Stimulated activated naive CD8-positive, alpha-beta T cell treated with anti-CD3 and anti-CD28 coated beads, Interleukin-15, Interleukin-2, amounts not matched to agents 100 ng/mL and 50 ng/mL, for 24 hours (primary cell): ENCODE measurements at regions not wholly inside any gene's neighbourhood (a gene's known extent, or its start where the extent isn't known, plus 50 kb on each side); places are given as distances from the start of the nearest gene placed in this dataset.
"Not testable (repeated sequence)": the region's sequence is repeated elsewhere in the genome, so short reads cannot be mapped to it uniquely, and the experiment has no call there.

Experiments used
- H3K27ac Mint-ChIP-seq: one replicate; pipeline ENCODE4 v1.8.0; 2021; ENCODE audit warnings: mild to moderate bottlenecking, mixed read lengths
- H3K27me3 Mint-ChIP-seq: one replicate; pipeline ENCODE4 v1.8.0; 2021; ENCODE audit warnings: mixed read lengths
- H3K36me3 Mint-ChIP-seq: one replicate; pipeline ENCODE4 v1.8.0; 2021; ENCODE audit warnings: low read depth, mixed read lengths
- H3K4me1 Mint-ChIP-seq: one replicate; pipeline ENCODE4 v1.8.0; 2021; ENCODE audit warnings: low read depth, mixed read lengths
- H3K4me3 Mint-ChIP-seq: one replicate; pipeline ENCODE4 v1.8.0; 2021; ENCODE audit warnings: mild to moderate bottlenecking, mixed read lengths
- H3K9me3 Mint-ChIP-seq: one replicate; pipeline ENCODE4 v1.8.0; 2021; ENCODE audit warnings: mixed read lengths

DNA sequence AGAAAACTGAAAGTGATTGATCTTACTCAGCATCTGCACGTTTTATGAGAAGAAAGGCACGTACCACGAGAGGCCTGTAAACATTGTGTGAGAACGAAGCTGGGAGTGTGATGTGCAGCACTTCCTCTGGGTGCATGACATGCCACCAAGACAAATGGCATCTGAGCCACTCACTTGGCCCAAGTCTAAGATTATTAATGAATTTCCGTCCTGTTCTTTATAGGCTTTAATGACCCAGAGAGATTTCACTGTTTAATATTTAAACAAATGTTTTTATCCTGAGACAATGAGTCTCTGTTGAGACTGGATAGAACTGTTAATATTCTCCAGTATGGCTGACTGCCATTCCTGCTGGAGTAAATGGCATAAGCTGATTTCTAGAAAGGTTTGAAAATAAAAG is 172.6 kb upstream of the PHACTR1 start:
- Mint-ChIP-seq H3K9me3 (peaks cover 4% of the 10 kb centered on the region), H3K27me3 (peaks cover 15% of the 10 kb centered on the region), H3K4me3 (no peak overlapping the region), H3K4me1 (no peaks in the 10 kb centered on the region), H3K27ac (no peak overlapping the region), H3K36me3 (no peaks in the 10 kb centered on the region)

DNA sequence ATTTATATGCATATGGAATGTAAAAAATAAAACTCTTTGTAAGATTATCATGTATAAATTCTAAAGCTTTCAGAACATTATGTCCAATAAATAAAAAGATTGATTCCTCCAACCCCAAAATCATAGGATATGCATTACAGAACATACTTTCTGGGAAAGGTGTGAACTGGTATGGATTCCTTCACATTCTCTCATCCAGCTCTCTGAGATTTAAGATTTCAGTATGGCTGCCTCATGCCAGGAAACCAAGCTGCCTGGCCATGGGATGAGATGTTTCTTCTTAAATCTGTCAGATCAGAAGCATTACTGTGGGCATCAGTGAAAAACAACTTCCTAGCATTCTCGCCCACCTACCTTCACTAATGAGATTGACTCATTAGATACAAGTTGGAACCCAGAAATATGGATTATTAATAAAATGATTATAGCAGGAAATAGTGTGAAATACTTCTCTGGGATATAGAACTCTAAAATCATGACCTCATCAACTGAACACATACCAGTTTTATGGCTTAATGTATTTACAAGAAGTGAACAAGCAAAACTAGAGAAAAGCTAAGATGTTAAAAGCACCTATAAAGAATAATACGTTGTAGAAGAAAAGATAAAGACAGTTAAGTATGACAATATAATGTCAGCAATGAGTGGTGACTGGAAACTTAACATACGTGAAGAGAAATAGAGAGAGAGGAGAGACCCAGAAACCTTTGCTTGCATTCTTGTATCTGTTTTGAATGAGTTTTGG is 171.6 kb upstream of the PHACTR1 start:
- H3K27me3 Mint-ChIP-seq: peaks cover 11% of the 10 kb centered on the region
- H3K4me3 Mint-ChIP-seq: no peak overlapping the region
- H3K9me3 Mint-ChIP-seq: peaks cover 4% of the 10 kb centered on the region
- no peak overlapping the region for H3K27ac Mint-ChIP-seq
- no peaks in the 10 kb centered on the region for H3K36me3 Mint-ChIP-seq
- no peaks in the 10 kb centered on the region for H3K4me1 Mint-ChIP-seq

DNA sequence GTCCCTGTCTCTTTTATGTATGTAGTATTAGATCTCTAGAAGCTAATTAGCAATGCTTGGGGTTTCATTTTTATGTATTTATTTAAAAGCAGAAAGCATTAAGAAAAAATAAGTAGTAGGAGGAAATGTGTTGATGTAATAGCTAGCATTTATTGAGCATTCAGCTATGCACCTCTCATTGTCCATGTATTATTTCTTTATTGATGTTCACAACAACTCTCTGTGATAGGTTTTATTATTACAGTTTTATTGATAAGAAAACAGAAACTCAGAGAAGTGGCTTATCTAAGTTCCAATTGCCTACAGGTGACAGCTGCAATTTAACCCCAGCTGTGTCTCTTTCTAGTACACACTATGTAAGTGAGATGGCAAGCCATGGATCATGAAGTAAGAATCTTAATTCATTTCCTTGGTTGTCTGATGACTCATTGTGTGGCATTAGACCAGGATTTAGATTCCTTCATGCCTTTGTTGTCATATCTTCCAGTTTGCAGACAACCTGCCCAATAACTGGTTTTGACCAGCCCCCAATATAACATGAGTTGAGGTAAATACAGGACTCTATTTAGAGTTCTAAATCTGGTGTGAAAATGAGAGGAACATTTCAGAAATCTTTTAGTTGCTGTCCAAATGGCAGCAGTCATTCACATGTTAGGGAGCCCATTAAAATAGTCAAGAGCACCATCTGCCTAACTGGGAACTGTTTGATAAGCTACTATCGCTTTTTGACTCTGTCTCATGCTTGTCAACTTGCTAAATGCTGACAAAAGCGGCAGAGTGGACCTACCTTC is 170.8 kb upstream of the PHACTR1 start:
- Mint-ChIP-seq H3K4me3 (no peak overlapping the region), H3K27me3 (peaks cover 11% of the 10 kb centered on the region), H3K4me1 (no peaks in the 10 kb centered on the region), H3K9me3 (peaks cover 4% of the 10 kb centered on the region), H3K27ac (no peak overlapping the region), H3K36me3 (no peaks in the 10 kb centered on the region)

DNA sequence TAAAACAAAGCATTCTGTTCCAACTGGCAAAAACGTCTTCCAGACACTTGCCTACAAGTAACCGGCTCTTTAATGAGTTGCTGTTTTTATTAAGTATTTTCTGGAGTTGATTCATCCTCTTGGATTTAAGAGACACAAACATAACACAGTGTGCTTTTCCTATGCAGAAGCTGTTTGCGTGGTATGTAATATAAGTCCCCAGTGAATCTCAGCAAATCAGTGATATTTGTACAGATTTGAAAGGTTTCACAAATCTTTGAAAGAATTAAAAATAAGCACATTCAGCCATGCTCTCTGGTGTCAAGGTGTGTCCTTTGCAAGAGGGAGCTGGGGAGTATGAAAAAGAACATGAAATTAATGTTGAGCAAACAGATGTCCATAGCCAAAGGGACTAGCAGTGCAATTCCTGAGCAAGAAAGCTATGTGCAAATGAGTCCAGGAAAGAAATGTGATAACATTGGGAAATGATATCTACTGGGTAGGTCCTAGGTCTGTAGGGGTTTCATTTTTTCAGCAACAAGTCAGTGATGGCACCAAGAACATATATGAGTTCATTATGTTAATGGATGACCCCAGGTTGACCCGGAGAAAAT is 170.1 kb upstream of the PHACTR1 start:
- H3K27me3 Mint-ChIP-seq: peaks cover 11% of the 10 kb centered on the region
- peaks cover 4% of the 10 kb centered on the region for H3K9me3 Mint-ChIP-seq
- H3K36me3 Mint-ChIP-seq: no peaks in the 10 kb centered on the region
- no peak overlapping the region for H3K4me3 Mint-ChIP-seq
- no peaks in the 10 kb centered on the region for H3K4me1 Mint-ChIP-seq
- no peak overlapping the region for H3K27ac Mint-ChIP-seq

DNA sequence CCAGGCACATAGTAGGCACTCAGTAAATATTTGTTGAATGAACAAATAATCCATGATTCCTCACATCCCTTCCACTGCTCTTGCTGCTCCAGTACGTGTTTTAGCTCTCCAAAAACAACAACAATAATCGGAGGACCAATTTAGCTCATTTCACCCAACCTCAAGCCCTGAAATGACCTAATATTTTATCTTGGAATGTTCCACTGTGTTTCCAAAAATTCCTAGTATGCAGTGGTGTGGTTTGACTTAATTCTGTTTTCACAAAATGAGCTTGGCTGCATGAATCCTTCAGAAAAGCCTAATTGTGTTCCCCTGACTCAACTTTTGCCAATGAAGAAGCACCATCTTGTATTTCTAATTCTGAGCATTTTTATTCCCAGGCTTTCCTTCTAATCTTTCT is 168.0 kb upstream of the PHACTR1 start:
- Mint-ChIP-seq H3K27me3 (peaks cover 11% of the 10 kb centered on the region), H3K27ac (no peak overlapping the region), H3K9me3 (no peaks in the 10 kb centered on the region), H3K4me1 (no peaks in the 10 kb centered on the region), H3K36me3 (no peaks in the 10 kb centered on the region), H3K4me3 (no peak overlapping the region)

DNA sequence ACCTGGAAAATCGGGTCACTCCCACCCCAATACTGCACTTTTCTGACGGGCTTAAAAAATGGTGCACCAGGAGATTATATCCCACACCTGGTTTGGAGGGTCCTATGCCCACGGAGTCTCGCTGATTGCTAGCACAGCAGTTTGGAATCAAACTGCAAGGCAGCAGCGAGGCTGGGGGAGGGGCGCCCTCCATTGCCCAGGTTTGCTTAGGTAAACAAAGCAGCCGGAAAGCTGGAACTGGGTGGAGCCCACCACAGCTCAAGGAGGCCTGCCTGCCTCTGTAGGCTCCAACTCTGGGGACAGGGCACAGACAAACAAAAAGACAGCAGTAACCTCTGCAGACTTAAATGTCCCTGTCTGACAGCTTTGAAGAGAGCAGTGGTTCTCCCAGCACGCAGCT is 167.1 kb upstream of the PHACTR1 start:
- not testable (repeated sequence) for H3K4me3 Mint-ChIP-seq, H3K36me3 Mint-ChIP-seq, H3K27ac Mint-ChIP-seq, H3K4me1 Mint-ChIP-seq, H3K9me3 Mint-ChIP-seq
- peaks cover 11% of the 10 kb centered on the region for H3K27me3 Mint-ChIP-seq

DNA sequence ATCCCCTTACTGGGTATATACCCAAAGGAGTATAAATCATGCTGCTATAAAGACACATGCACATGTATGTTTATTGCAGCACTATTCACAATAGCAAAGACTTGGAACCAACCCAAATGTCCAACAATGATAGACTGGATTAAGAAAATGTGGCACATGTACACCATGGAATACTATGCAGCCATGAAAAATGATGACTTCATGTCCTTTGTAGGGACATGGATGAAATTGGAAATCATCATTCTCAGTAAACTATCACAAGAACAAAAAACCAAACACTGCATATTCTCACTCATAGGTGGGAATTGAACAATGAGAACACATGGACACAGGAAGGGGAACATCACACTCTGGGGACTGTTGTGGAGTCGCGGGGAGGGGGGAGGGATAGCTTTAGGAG is 161.7 kb upstream of the PHACTR1 start:
- not testable (repeated sequence) for H3K27me3 Mint-ChIP-seq, H3K9me3 Mint-ChIP-seq, H3K4me3 Mint-ChIP-seq, H3K4me1 Mint-ChIP-seq, H3K27ac Mint-ChIP-seq, H3K36me3 Mint-ChIP-seq

DNA sequence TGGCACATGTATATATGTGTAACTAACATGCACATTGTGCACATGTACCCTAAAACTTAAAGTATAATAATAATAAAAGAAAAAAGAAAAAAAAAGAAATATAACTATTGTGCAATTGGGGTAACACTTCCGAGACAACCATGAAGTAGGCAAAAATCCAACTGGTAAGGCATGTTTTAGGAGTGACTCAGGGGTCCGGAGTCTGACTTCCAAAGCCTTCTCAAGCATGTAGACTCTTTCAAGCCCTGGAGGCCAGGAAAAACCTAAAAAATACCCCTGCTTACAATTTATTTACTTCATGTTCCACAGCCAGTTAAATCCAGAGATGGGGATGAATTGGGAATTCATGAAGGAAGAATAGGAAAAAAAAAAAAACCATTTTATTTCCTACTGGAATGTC is 161.3 kb upstream of the PHACTR1 start:
- peaks cover under 1% of the 10 kb centered on the region for H3K27me3 Mint-ChIP-seq
- H3K36me3 Mint-ChIP-seq: no peaks in the 10 kb centered on the region
- no peak overlapping the region for H3K4me3 Mint-ChIP-seq
- no peak overlapping the region for H3K27ac Mint-ChIP-seq
- no peaks in the 10 kb centered on the region for H3K4me1 Mint-ChIP-seq
- H3K9me3 Mint-ChIP-seq: no peaks in the 10 kb centered on the region

DNA sequence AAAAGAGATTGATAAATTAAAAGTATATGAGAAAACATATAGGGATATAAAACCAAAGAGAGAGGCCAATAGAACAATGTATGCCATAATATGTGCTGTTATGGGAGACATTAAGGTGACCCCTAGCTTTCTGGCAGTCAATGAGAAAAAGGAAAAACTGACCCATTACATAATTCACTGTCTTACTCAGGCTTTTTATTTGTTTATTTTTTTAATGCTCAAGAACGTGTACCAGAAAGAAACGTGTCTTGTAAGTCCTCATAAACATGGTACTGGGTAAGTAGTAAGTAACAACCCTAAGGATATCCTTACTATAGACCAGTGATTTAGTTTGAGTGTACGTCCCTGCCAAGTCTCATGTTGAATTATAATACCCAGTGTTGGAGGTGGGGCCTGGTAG is 160.8 kb upstream of the PHACTR1 start:
- H3K9me3 Mint-ChIP-seq: peaks cover 5% of the 10 kb centered on the region
- H3K4me1 Mint-ChIP-seq: no peaks in the 10 kb centered on the region
- peaks cover 6% of the 10 kb centered on the region for H3K27me3 Mint-ChIP-seq
- H3K36me3 Mint-ChIP-seq: no peaks in the 10 kb centered on the region
- H3K27ac Mint-ChIP-seq: no peak overlapping the region
- no peak overlapping the region for H3K4me3 Mint-ChIP-seq

DNA sequence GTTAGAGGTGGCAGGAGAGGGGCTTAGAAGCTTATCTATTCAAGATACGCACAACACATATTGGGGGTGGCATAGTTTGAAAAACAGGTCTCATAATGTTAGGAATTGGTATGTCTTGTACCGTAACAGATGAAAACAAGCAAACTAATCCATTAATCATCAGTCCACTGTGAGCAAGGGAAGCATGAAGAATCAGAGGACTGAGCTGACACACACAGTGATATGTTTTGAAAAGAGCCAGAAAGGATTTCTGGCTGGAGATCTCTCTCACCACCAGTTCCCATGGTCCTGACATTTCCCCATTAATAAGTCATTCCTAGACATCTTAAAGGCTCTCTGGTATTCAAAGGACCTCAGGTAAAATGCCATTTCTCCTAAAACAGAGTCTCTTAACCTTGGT is 158.8 kb upstream of the PHACTR1 start:
- Mint-ChIP-seq H3K4me3 (no peak overlapping the region), H3K4me1 (no peaks in the 10 kb centered on the region), H3K27ac (no peak overlapping the region), H3K9me3 (peaks cover 11% of the 10 kb centered on the region), H3K36me3 (no peaks in the 10 kb centered on the region), H3K27me3 (peaks cover 20% of the 10 kb centered on the region)

DNA sequence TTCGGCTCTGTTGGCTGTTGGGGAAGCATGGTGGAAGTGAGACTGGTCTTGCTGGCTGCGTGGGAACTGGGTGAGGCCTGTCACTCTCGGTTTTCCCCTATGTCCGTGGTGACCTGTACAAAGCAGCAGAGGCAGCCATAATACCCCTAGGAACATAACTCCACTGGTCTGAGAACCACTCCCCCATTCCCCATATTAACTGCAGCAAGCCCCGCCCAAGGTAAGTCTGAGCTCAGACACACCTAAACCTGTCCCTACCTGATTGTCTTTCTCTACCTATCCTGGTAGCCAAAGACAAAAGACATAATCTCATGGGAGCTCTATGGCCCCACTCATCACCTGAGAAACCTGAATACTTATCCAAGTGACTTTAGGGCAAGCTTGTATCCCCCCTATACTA is 156.3 kb upstream of the PHACTR1 start:
- Mint-ChIP-seq H3K4me3 (no peak overlapping the region), H3K27me3 (peaks cover 32% of the 10 kb centered on the region), H3K9me3 (peaks cover 11% of the 10 kb centered on the region), H3K27ac (no peak overlapping the region), H3K36me3 (no peaks in the 10 kb centered on the region), H3K4me1 (no peaks in the 10 kb centered on the region)

DNA sequence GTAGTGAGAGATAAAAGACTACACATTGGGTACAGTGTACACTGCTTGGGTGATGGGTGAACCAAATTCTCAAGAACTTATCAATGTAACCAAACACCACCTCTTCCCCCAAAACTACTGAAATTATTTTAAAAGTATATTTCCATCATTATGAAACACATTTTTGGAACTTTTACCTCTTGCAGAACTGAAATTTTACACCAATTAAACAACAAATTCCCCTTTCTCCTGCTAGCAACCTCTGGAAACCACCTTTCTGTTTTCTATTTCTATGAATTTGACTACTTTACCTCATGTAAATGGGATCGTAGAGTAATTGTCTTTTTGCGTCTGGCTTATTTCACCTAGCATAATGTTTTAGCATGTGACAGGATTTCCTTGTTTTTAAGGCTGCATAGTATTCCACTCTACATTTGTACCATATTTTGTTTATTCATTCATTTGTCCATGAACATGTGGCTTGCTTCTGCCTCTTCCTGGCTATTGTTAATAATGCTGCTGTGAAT is 149.9 kb upstream of the PHACTR1 start:
- peaks cover 2% of the 10 kb centered on the region for H3K9me3 Mint-ChIP-seq
- H3K4me1 Mint-ChIP-seq: no peaks in the 10 kb centered on the region
- H3K27ac Mint-ChIP-seq: no peak overlapping the region
- no peak overlapping the region for H3K4me3 Mint-ChIP-seq
- H3K27me3 Mint-ChIP-seq: peaks cover 18% of the 10 kb centered on the region
- H3K36me3 Mint-ChIP-seq: no peaks in the 10 kb centered on the region

DNA sequence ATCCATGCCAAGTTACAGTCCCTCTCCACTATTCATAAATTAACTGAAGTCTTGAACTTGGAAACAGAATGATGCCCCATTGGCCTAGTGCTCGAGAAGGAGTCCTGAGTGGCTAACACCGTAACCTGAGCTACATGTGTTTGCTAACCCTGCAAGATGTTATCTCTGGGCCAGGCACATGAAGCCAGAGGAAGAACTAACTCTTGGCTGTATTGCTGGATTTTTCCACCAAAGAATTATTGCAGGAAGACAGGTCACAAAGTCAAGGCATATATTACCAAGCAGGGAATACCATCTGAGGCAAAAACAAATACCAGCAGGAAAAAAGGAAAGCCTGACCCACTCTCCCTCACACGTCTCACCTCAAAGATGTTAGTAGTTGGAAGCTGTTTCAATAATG is 148.9 kb upstream of the PHACTR1 start:
- H3K4me1 Mint-ChIP-seq: no peaks in the 10 kb centered on the region
- H3K4me3 Mint-ChIP-seq: no peak overlapping the region
- H3K36me3 Mint-ChIP-seq: no peaks in the 10 kb centered on the region
- peaks cover 14% of the 10 kb centered on the region for H3K27me3 Mint-ChIP-seq
- H3K9me3 Mint-ChIP-seq: no peaks in the 10 kb centered on the region
- H3K27ac Mint-ChIP-seq: no peak overlapping the region

DNA sequence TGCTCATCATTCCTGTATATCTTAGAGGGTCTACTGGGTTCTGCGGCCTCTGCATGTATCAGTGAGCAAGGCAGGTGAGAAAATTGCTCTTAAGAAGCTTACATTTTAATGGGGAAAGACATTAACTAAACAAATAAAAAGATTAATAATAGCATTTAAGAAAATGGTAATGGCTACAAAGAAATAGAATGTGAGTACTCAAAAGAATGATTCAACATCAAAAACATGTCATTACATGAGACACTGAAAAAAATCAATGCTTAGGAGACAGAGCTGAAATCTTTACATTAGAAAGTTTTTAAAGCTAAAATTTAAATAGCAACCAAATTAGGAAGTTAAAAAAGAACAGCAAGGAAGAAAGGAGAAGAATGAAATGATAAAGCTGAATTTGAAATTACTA is 146.9 kb upstream of the PHACTR1 start:
- H3K27ac Mint-ChIP-seq: no peak overlapping the region
- no peaks in the 10 kb centered on the region for H3K36me3 Mint-ChIP-seq
- no peaks in the 10 kb centered on the region for H3K4me1 Mint-ChIP-seq
- no peak overlapping the region for H3K4me3 Mint-ChIP-seq
- no peaks in the 10 kb centered on the region for H3K27me3 Mint-ChIP-seq
- no peaks in the 10 kb centered on the region for H3K9me3 Mint-ChIP-seq

DNA sequence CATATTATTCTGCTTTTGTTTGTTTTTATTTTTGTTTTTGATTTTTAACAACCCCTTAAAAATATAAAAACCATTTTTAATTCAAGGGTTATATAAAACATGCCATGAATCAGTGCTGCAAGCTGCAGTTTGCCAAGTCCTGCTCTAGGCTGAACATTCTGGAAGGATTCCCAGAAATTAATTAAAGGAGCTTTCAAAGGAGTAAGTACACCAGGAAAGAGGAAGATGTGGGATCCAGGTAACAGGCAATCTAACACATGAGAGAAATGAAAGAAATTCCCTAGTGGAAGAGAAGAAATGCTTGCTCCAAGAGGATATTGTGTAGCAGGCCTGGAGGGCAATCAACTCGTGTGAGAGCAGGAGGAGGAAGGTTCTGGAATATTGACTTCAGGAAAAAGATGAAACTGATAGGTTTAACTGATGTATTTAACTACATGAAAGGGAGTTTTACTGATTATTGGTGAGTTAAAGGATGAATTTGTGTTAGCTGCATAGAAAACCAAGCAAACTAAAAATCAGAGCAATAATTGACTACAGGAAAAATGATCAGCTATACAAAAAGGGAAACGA is 146.0 kb upstream of the PHACTR1 start:
- no peak overlapping the region for H3K4me3 Mint-ChIP-seq
- no peaks in the 10 kb centered on the region for H3K36me3 Mint-ChIP-seq
- H3K4me1 Mint-ChIP-seq: no peaks in the 10 kb centered on the region
- no peaks in the 10 kb centered on the region for H3K27me3 Mint-ChIP-seq
- H3K9me3 Mint-ChIP-seq: no peaks in the 10 kb centered on the region
- H3K27ac Mint-ChIP-seq: no peak overlapping the region
